Thyroid gland (tissue), 4 donors: ENCODE measurements at regions not wholly inside any gene's neighbourhood (a gene's known extent, or its start where the extent isn't known, plus 50 kb on each side); places are given as distances from the start of the nearest gene placed in this dataset.

Experiments used
- DNase-seq, 2 donors: peaks; one replicate each; pipeline ENCODE4 v3.0.0-alpha.2; 2019
- H3K27ac ChIP-seq, 3 donors: fragments of 200-600 bp; sonication (generic); 1 replicate in 2 of 3; 2 replicates in 1 of 3; pipeline ENCODE4 v1.5.1; 2016 to 2019; ENCODE audit warnings: mild to moderate bottlenecking in 1 of 3, moderate library complexity in 1 of 3
- H3K27me3 ChIP-seq: fragments of 200-600 bp; sonication (generic); one replicate; pipeline ENCODE4 v1.5.1; 2019
- H3K36me3 ChIP-seq, 2 donors: fragments of 200-600 bp; sonication (generic); one replicate each; pipeline ENCODE4 v1.5.1; 2016 to 2019
- H3K4me1 ChIP-seq, 2 donors: fragments of 200-600 bp; sonication (generic); one replicate each; pipeline ENCODE4 v1.5.1; 2017 to 2019
- H3K4me3 ChIP-seq, 3 donors: fragments of 200-600 bp; sonication (generic); replicated peaks in 1 of 3; 1 replicate in 2 of 3; 2 replicates in 1 of 3; pipeline ENCODE4 v1.5.1; 2016; ENCODE audit warnings: mild to moderate bottlenecking in 1 of 3
- H3K9me3 ChIP-seq: fragments of 200-600 bp; sonication (generic); one replicate; pipeline ENCODE4 v1.5.1; 2017
- POLR2A ChIP-seq, 2 donors: fragments of 450-650 bp; IDR thresholded peaks; one replicate each; pipeline ENCODE4 v1.6.1; 2017; ENCODE audit warnings: antibody characterized with exemption in 2 of 2, mild to moderate bottlenecking in 2 of 2, moderate library complexity in 1 of 2
- WGBS, 2 donors: methylation state at CpG; one replicate each; pipeline ENCODE4 v1.1.5; 2017; 5-methylcytosine and 5-hydroxymethylcytosine counted together
- intact Hi-C: fragments of 100-400 bp; cut with DNase I; formaldehyde crosslinking; loops from one replicate; pipeline ENCODE4 v1.15.1; 2023
- TF ChIP-seq, protein P1 (sequence below), 6 experiments: fragments of 200-600 bp in 3 of 6; fragments of 450-650 bp in 3 of 6; sonication (generic) in 3 of 6; IDR thresholded peaks; one replicate each; pipeline ENCODE4 v1.5.1; 2016 to 2019; ENCODE audit warnings: antibody characterized with exemption in 6 of 6, mild to moderate bottlenecking in 2 of 6, inconsistent platforms in 1 of 6, moderate library complexity in 1 of 6

GRCh38 chr12:105744371-105745058 is 394.2 kb downstream of the NUAK1 start:
- no peaks in the 10 kb centered on the region for H3K27me3 ChIP-seq
- peaks cover 12 to 35% of the 10 kb centered on the region in 2 donors for H3K4me1 ChIP-seq
- no peak for DNase-seq
- H3K36me3 ChIP-seq: no peaks in the 10 kb centered on the region
- no peaks in the 10 kb centered on the region for H3K9me3 ChIP-seq
- no peak overlapping the region for H3K4me3 ChIP-seq
- no peak overlapping the region for H3K27ac ChIP-seq
- intact Hi-C loops: no loop called here
- TF ChIP-seq, protein P1, sequence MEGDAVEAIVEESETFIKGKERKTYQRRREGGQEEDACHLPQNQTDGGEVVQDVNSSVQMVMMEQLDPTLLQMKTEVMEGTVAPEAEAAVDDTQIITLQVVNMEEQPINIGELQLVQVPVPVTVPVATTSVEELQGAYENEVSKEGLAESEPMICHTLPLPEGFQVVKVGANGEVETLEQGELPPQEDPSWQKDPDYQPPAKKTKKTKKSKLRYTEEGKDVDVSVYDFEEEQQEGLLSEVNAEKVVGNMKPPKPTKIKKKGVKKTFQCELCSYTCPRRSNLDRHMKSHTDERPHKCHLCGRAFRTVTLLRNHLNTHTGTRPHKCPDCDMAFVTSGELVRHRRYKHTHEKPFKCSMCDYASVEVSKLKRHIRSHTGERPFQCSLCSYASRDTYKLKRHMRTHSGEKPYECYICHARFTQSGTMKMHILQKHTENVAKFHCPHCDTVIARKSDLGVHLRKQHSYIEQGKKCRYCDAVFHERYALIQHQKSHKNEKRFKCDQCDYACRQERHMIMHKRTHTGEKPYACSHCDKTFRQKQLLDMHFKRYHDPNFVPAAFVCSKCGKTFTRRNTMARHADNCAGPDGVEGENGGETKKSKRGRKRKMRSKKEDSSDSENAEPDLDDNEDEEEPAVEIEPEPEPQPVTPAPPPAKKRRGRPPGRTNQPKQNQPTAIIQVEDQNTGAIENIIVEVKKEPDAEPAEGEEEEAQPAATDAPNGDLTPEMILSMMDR (IDR thresholded peaks at IDR 0.05): no peak
- no peak for TF ChIP-seq POLR2A (IDR thresholded peaks at IDR 0.05)
- 91% methylated on average over 4 of the region's 4 CpGs for WGBS, 2 donors

- no peak for DNase-seq
- 93 to 98% methylated on average over 4 of the region's 4 CpGs for WGBS, 2 donors
- Histone ChIP-seq H3K36me3 (no peaks in the 10 kb centered on the region), H3K9me3 (no peaks in the 10 kb centered on the region), H3K4me1 (peaks cover 12 to 27% of the 10 kb centered on the region in 2 donors), H3K27me3 (no peaks in the 10 kb centered on the region), H3K27ac (no peak overlapping the region), H3K4me3 (no peak overlapping the region)
- intact Hi-C loops: no loop called here
- TF ChIP-seq, protein P1 (IDR thresholded peaks at IDR 0.05): no peak
- no peak for TF ChIP-seq POLR2A (IDR thresholded peaks at IDR 0.05)
Observed at GRCh38 chr12:105745811-105746210, 392.9 kb downstream of the NUAK1 start.

DNA sequence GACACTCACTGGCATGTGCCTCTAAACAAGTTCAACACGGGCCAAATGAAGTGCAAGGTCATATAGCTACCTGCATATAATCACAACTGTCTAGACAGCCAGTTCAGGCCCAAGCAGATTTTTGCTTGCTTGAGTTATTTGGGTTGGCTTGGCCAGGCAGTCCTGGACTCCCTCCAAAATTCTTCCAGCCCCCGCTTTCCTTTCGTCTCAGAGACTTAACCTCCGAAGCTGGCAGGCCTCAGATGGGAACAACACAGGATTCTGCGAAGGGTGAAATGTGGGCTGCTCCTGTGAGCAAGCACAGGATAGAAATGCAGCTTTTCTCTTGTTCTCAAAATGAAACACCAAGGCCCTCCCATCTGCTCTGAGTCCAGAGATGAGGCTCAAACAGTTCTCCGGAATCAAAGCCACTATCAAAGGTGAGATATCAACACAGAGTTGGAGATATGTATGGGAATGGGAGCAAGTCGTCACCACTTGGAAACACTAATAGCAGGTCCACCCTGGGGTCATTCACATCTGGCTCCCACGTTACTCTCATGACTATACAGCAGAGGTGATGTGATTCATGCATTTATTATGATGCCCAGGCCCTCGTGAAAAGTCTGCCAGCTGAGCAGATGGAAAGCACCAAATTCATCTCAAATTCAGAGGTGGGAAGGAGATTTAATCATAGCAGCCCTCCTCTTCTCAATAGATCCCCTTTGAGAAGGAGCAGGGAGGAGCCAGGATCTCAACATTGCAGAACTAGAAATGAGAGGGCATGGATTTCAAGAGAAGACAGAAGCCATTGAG is 389.8 kb downstream of the NUAK1 start:
- no peak overlapping the region for H3K4me3 ChIP-seq
- H3K9me3 ChIP-seq: no peaks in the 10 kb centered on the region
- peak; percentile 90 to 91 for DNase-seq
- intact Hi-C loops: no loop called here
- H3K4me1 ChIP-seq: peaks cover 12 to 21% of the 10 kb centered on the region in 2 donors
- H3K27ac ChIP-seq: peak overlapping the region; percentile 17 to 38 (median 30)
- WGBS, 2 donors: 31 to 34% methylated on average over 9 of the region's 9 CpGs
- no peaks in the 10 kb centered on the region for H3K27me3 ChIP-seq
- H3K36me3 ChIP-seq: no peaks in the 10 kb centered on the region
- TF ChIP-seq POLR2A (IDR thresholded peaks at IDR 0.05): no peak
- TF ChIP-seq, protein P1 (IDR thresholded peaks at IDR 0.05): no peak

- Histone ChIP-seq H3K4me1 (peaks cover 12 to 21% of the 10 kb centered on the region in 2 donors), H3K27me3 (no peaks in the 10 kb centered on the region), H3K36me3 (no peaks in the 10 kb centered on the region), H3K4me3 (no peak overlapping the region), H3K9me3 (no peaks in the 10 kb centered on the region), H3K27ac (no peak overlapping the region)
- 97 to 98% methylated on average over 2 of the region's 2 CpGs for WGBS, 2 donors
- no peak for TF ChIP-seq POLR2A (IDR thresholded peaks at IDR 0.05)
- TF ChIP-seq, protein P1 (IDR thresholded peaks at IDR 0.05): no peak
- DNase-seq: no peak
- intact Hi-C loops: no loop called here
Observed at GRCh38 chr12:105750096-105750495, 388.7 kb downstream of the NUAK1 start.

DNA sequence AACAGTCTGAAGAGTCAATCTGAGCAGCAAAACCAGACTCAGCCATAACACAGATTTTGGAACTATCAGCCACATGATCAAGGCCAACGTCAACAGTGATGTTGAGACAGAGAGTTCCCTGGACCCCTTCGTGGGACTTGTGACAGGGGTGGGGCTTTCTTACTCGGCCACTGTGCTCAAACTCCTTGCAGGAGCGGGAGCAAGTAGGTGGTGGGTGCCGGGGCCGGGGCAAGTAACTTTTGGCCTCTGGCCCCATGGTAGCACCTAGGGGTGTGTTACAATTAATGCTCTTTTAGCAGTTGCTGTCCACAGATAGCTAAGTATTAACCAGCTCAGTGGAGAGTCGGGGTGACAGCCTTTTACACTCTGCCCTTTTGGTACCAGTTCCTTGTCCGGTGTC is 384.4 kb downstream of the NUAK1 start:
- Histone ChIP-seq H3K27ac (no peak overlapping the region), H3K36me3 (no peaks in the 10 kb centered on the region), H3K4me1 (peaks cover under 1 to 2% of the 10 kb centered on the region in 2 donors), H3K9me3 (no peaks in the 10 kb centered on the region), H3K27me3 (no peaks in the 10 kb centered on the region), H3K4me3 (no peak overlapping the region)
- 89 to 94% methylated on average over 8 of the region's 8 CpGs for WGBS, 2 donors
- DNase-seq: no peak
- intact Hi-C loops: no loop called here
- TF ChIP-seq POLR2A (IDR thresholded peaks at IDR 0.05): no peak
- TF ChIP-seq, protein P1 (IDR thresholded peaks at IDR 0.05): no peak
